Trophoblast cell (in vitro differentiated cells and primary cell): ENCODE measurements at regions not wholly inside any gene's neighbourhood (a gene's known extent, or its start where the extent isn't known, plus 50 kb on each side); places are given as distances from the start of the nearest gene placed in this dataset.

Experiments
- DNase-seq, 2 donors: peaks; one replicate each; pipeline ENCODE4 v3.0.0-alpha.2; 2016
- H2AFZ ChIP-seq: 2 replicates; pipeline ENCODE4 v1.6.1; 2013; ENCODE audit warnings: low read length, moderate library complexity, mild to moderate bottlenecking; ENCODE audit not compliant: insufficient read depth, poor library complexity
- H2AK5ac ChIP-seq: 2 replicates; pipeline ENCODE4 v1.6.1; 2013; ENCODE audit warnings: mild to moderate bottlenecking, low read length
- H2BK120ac ChIP-seq: 2 replicates; pipeline ENCODE4 v1.6.1; 2013; ENCODE audit warnings: low read length, mild to moderate bottlenecking, moderate library complexity; ENCODE audit not compliant: insufficient read depth, poor library complexity
- H2BK12ac ChIP-seq: 2 replicates; pipeline ENCODE4 v1.6.1; 2013; ENCODE audit warnings: mild to moderate bottlenecking, low read length, moderate library complexity
- H2BK5ac ChIP-seq: 2 replicates; pipeline ENCODE4 v1.6.1; 2013; ENCODE audit warnings: low read length, low read depth, moderate library complexity, mild to moderate bottlenecking; ENCODE audit not compliant: poor library complexity
- H3K14ac ChIP-seq: 2 replicates; pipeline ENCODE4 v1.6.1; 2013; ENCODE audit warnings: mild to moderate bottlenecking, low read length
- H3K18ac ChIP-seq: 2 replicates; pipeline ENCODE4 v1.6.1; 2013; ENCODE audit warnings: mild to moderate bottlenecking, low read length
- H3K23ac ChIP-seq: 2 replicates; pipeline ENCODE4 v1.6.1; 2013; ENCODE audit warnings: low read length
- H3K27ac ChIP-seq: 2 replicates; pipeline ENCODE4 v1.5.1; 2013; ENCODE audit warnings: low read depth, mild to moderate bottlenecking, inconsistent platforms, low read length, moderate library complexity
- H3K27me3 ChIP-seq: 2 replicates; pipeline ENCODE4 v1.6.1; 2013; ENCODE audit warnings: inconsistent platforms, mild to moderate bottlenecking, low read length, moderate library complexity; ENCODE audit not compliant: insufficient read depth
- H3K36me3 ChIP-seq, 2 experiments: 1 replicate in 1 of 2; 2 replicates in 1 of 2; pipeline ENCODE4 v1.6.1; 2013; ENCODE audit warnings: low read length in 2 of 2, mild to moderate bottlenecking in 2 of 2, moderate library complexity in 1 of 2; ENCODE audit not compliant: insufficient read depth in 2 of 2, control insufficient read depth in 1 of 2
- H3K4ac ChIP-seq: 2 replicates; pipeline ENCODE4 v1.6.1; 2013; ENCODE audit warnings: low read depth, mild to moderate bottlenecking, low read length, moderate library complexity
- H3K4me1 ChIP-seq, 2 experiments: 1 replicate in 1 of 2; 2 replicates in 1 of 2; pipeline ENCODE4 v1.6.1; 2013; ENCODE audit warnings: low read length in 2 of 2, mild to moderate bottlenecking in 2 of 2, moderate library complexity in 1 of 2; ENCODE audit not compliant: insufficient read depth in 2 of 2, control insufficient read depth in 1 of 2
- H3K4me2 ChIP-seq: 2 replicates; pipeline ENCODE4 v1.6.1; 2013; ENCODE audit warnings: inconsistent platforms, mild to moderate bottlenecking, low read length, moderate library complexity
- H3K4me3 ChIP-seq: 2 replicates; pipeline ENCODE4 v1.5.1; 2013; ENCODE audit warnings: mild to moderate bottlenecking, low read depth, low read length, inconsistent platforms
- H3K79me1 ChIP-seq: one replicate; pipeline ENCODE4 v1.6.1; 2013; ENCODE audit warnings: low read length
- H3K79me2 ChIP-seq: 2 replicates; pipeline ENCODE4 v1.6.1; 2013; ENCODE audit warnings: low read length, mild to moderate bottlenecking; ENCODE audit not compliant: control insufficient read depth, insufficient read depth, poor library complexity
- H3K9ac ChIP-seq: 2 replicates; pipeline ENCODE4 v1.6.1; 2013; ENCODE audit warnings: mild to moderate bottlenecking, low read length
- H3K9me3 ChIP-seq: 2 replicates; pipeline ENCODE4 v1.6.1; 2013; ENCODE audit warnings: low read depth, mild to moderate bottlenecking, control low read depth, inconsistent platforms, low read length; ENCODE audit not compliant: insufficient read depth
- H4K12ac ChIP-seq: 2 replicates; pipeline ENCODE4 v1.6.1; 2013; ENCODE audit warnings: low read depth, mild to moderate bottlenecking, low read length, moderate library complexity
- H4K8ac ChIP-seq: 2 replicates; pipeline ENCODE4 v1.6.1; 2013; ENCODE audit warnings: low read depth, mild to moderate bottlenecking, low read length, moderate library complexity
- H4K91ac ChIP-seq: one replicate; pipeline ENCODE4 v1.6.1; 2013; ENCODE audit warnings: low read depth, mild to moderate bottlenecking, low read length, moderate library complexity
- WGBS: extraction: QIAGEN DNeasy Blood & Tissue Kit; methylation state at CpG from one replicate; pipeline ENCODE4 v1.1.7; 2013; ENCODE audit warnings: missing lambda C conversion rate; ENCODE audit not compliant: insufficient read length, insufficient coverage; ENCODE audit errors: extremely low coverage; 5-methylcytosine and 5-hydroxymethylcytosine counted together

GRCh38 chr16:87176735-87177134, 140.5 kb downstream of the C16orf95 start:
- no peak overlapping the region for H3K18ac ChIP-seq
- peak overlapping the region; percentile 9 for H2BK12ac ChIP-seq
- H2AFZ ChIP-seq, result no peak overlapping the region
- no peak overlapping the region for H3K9ac ChIP-seq
- H3K4me3 ChIP-seq, result no peak overlapping the region
- H3K36me3 ChIP-seq, result no peaks in the 10 kb centered on the region
- no peak overlapping the region for H3K4me2 ChIP-seq
- no peak overlapping the region for H3K27ac ChIP-seq
- H3K27me3 ChIP-seq, result no peaks in the 10 kb centered on the region
- H3K4ac ChIP-seq, result no peak overlapping the region
- peaks cover 6% of the 10 kb centered on the region for H3K79me1 ChIP-seq
- H2BK5ac ChIP-seq, result no peak overlapping the region
- no peak overlapping the region for H2AK5ac ChIP-seq
- no peak for DNase-seq
- no peak overlapping the region for H4K8ac ChIP-seq
- no CpG with 5 or more reads among the region's 7 CpGs for WGBS
- H3K9me3 ChIP-seq, result peaks cover 2% of the 10 kb centered on the region
- peak overlapping the region; percentile 4 for H4K91ac ChIP-seq
- H3K79me2 ChIP-seq, result no peaks in the 10 kb centered on the region
- no peak overlapping the region for H3K23ac ChIP-seq
- H2BK120ac ChIP-seq, result no peak overlapping the region
- peaks cover 11 to 22% of the 10 kb centered on the region in 2 experiments for H3K4me1 ChIP-seq
- H4K12ac ChIP-seq, result no peak overlapping the region
- no peak overlapping the region for H3K14ac ChIP-seq

- WGBS, result no CpG with 5 or more reads among the region's 15 CpGs
- Histone ChIP-seq H2BK120ac (no peak overlapping the region), H3K4ac (no peak overlapping the region), H3K18ac (no peak overlapping the region), H3K9ac (no peak overlapping the region), H3K27me3 (no peaks in the 10 kb centered on the region), H4K91ac (peak overlapping the region; percentile 56), H3K79me2 (no peaks in the 10 kb centered on the region), H3K27ac (no peak overlapping the region), H2AK5ac (no peak overlapping the region), H4K12ac (no peak overlapping the region), H2BK12ac (peak overlapping the region; percentile 12), H3K4me2 (no peak overlapping the region), H3K9me3 (no peaks in the 10 kb centered on the region), H3K79me1 (peaks cover 6% of the 10 kb centered on the region), H3K4me1 (peaks cover 11 to 22% of the 10 kb centered on the region in 2 experiments), H3K4me3 (no peak overlapping the region), H2BK5ac (no peak overlapping the region), H3K14ac (no peak overlapping the region), H3K36me3 (no peaks in the 10 kb centered on the region), H2AFZ (no peak overlapping the region), H4K8ac (no peak overlapping the region), H3K23ac (no peak overlapping the region)
- no peak for DNase-seq
Observed at GRCh38 chr16:87177673-87178072, 139.5 kb downstream of the C16orf95 start.

- Histone ChIP-seq H3K27ac (peak overlapping the region; percentile 9), H3K18ac (peak overlapping the region; percentile 47), H2BK12ac (peak overlapping the region; percentile 37), H3K36me3 (no peaks in the 10 kb centered on the region), H3K79me1 (peaks cover 6% of the 10 kb centered on the region), H4K12ac (peak overlapping the region; percentile 10), H3K4me2 (no peak overlapping the region), H3K4ac (no peak overlapping the region), H2AFZ (no peak overlapping the region), H2BK5ac (no peak overlapping the region), H3K23ac (no peak overlapping the region), H2BK120ac (peak overlapping the region; percentile 6), H3K14ac (peak overlapping the region; percentile 61), H3K27me3 (no peaks in the 10 kb centered on the region), H3K4me3 (no peak overlapping the region), H3K79me2 (no peaks in the 10 kb centered on the region), H3K9ac (no peak overlapping the region), H4K8ac (peak overlapping the region; percentile 15), H3K4me1 (peaks cover 11 to 22% of the 10 kb centered on the region in 2 experiments), H4K91ac (peak overlapping the region; percentile 56), H2AK5ac (no peak overlapping the region), H3K9me3 (no peaks in the 10 kb centered on the region)
- 83% methylated on average over 1 of the region's 14 CpGs for WGBS
- no peak for DNase-seq
Observed at GRCh38 chr16:87178177-87178863, 138.9 kb downstream of the C16orf95 start.

GRCh38 chr16:87178977-87179376, 138.2 kb downstream of the C16orf95 start:
- H3K79me2 ChIP-seq, result no peaks in the 10 kb centered on the region
- H2AK5ac ChIP-seq, result no peak overlapping the region
- no peak overlapping the region for H4K91ac ChIP-seq
- no peak overlapping the region for H3K18ac ChIP-seq
- no peak overlapping the region for H3K4me3 ChIP-seq
- no peaks in the 10 kb centered on the region for H3K36me3 ChIP-seq
- no peak overlapping the region for H3K4ac ChIP-seq
- H3K27ac ChIP-seq, result no peak overlapping the region
- H2BK120ac ChIP-seq, result no peak overlapping the region
- DNase-seq, result no peak
- no peak overlapping the region for H2AFZ ChIP-seq
- H3K9ac ChIP-seq, result no peak overlapping the region
- no peak overlapping the region for H3K4me2 ChIP-seq
- H3K27me3 ChIP-seq, result no peaks in the 10 kb centered on the region
- peak overlapping the region; percentile 13 for H3K14ac ChIP-seq
- no peak overlapping the region for H4K12ac ChIP-seq
- peaks cover 6% of the 10 kb centered on the region for H3K79me1 ChIP-seq
- H2BK5ac ChIP-seq, result no peak overlapping the region
- H3K23ac ChIP-seq, result no peak overlapping the region
- peak overlapping the region; percentile 3 for H2BK12ac ChIP-seq
- peaks cover 2% of the 10 kb centered on the region for H3K9me3 ChIP-seq
- H4K8ac ChIP-seq, result no peak overlapping the region
- peaks cover 11 to 22% of the 10 kb centered on the region in 2 experiments for H3K4me1 ChIP-seq
- no CpG with 5 or more reads among the region's 9 CpGs for WGBS
